Breast epithelium (tissue), 3 donors: ENCODE measurements at regions not wholly inside any gene's neighbourhood (a gene's known extent, or its start where the extent isn't known, plus 50 kb on each side); places are given as distances from the start of the nearest gene placed in this dataset.

Experiments
- CTCF ChIP-seq, 3 donors: fragments of 450-650 bp; IDR thresholded peaks; one replicate each; pipeline ENCODE4 v1.5.1; 2016 to 2017; ENCODE audit warnings: antibody characterized with exemption in 3 of 3, mild to moderate bottlenecking in 3 of 3, moderate library complexity in 3 of 3
- POLR2A ChIP-seq: fragments of 450-650 bp; IDR thresholded peaks from one replicate; pipeline ENCODE4 v1.6.1; 2016; ENCODE audit warnings: antibody characterized with exemption, mild to moderate bottlenecking, moderate library complexity
- POLR2AphosphoS5 ChIP-seq, 3 donors: sonication (generic); formaldehyde crosslinking; IDR thresholded peaks; one replicate each; pipeline ENCODE4 v1.6.1; 2017; ENCODE audit warnings: antibody characterized with exemption in 3 of 3

DNA sequence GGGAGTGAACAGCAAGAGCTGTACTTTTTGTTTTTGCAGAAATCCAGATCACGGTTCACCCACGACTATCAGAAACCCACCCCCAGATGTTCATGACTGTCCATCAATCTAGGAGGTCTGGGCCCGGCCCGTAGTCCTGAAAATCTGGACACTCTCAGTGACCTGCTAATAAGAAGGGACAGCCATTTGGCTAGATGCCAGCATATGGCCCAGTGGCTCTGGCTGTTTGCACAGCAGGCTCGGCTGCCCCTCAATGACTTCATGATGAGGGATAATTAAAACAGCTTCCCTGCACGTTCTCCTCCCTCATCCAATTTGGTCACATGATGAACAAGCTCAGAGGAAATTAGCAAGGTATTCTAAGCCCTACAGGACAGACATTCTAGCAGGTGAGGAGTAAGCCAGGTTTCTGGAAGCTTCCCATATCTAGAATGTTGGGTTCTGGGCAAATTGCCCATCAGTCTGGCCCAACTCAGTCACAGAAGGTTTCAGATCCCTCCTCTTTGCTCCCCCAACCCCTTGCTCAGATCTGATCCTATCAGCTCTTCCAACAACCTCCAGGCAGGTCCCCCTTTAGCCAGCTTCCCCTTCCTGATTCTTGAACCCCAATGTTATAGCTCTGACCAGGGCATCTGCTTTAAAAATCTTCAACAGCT lies 397.3 kb downstream of the SHANK2 start:
- TF ChIP-seq POLR2AphosphoS5 (IDR thresholded peaks at IDR 0.05) (no peak), CTCF (IDR thresholded peaks at IDR 0.05) (no peak), POLR2A (no peak)
